Kidney glomerular epithelial cell (primary cell): ENCODE measurements at regions not wholly inside any gene's neighbourhood (a gene's known extent, or its start where the extent isn't known, plus 50 kb on each side); places are given as distances from the start of the nearest gene placed in this dataset.

ENCODE experiments used
- DNase-seq: peaks from one replicate; lab custom pipeline; 2025; lab: John Stamatoyannopoulos, UW

GRCh38 chr13:104002216-104002615 is 936.0 kb upstream of the SLC10A2 start:
- no peak for DNase-seq

- DNase-seq = no peak
Measured at GRCh38 chr13:104001766-104002165, 935.5 kb upstream of the SLC10A2 start.

GRCh38 chr13:103996733-103997132 is 930.5 kb upstream of the SLC10A2 start:
- DNase-seq = no peak

- DNase-seq = no peak
Measured at GRCh38 chr13:103983948-103984347, 917.7 kb upstream of the SLC10A2 start.

- peak; percentile 91 for DNase-seq
Measured at GRCh38 chr13:103976371-103976770, 910.2 kb upstream of the SLC10A2 start.

- DNase-seq = no peak
Measured at GRCh38 chr13:103973740-103974139, 907.5 kb upstream of the SLC10A2 start.

- no peak for DNase-seq
Measured at GRCh38 chr13:103969520-103970050, 903.4 kb upstream of the SLC10A2 start.

GRCh38 chr13:103965506-103966243 is 899.5 kb upstream of the SLC10A2 start:
- DNase-seq = no peak

- no peak for DNase-seq
Measured at GRCh38 chr13:103961784-103962183, 895.6 kb upstream of the SLC10A2 start.

GRCh38 chr13:103961129-103961528 is 894.9 kb upstream of the SLC10A2 start:
- no peak for DNase-seq

- DNase-seq = no peak
Measured at GRCh38 chr13:103960001-103960400, 893.8 kb upstream of the SLC10A2 start.

- no peak for DNase-seq
Measured at GRCh38 chr13:103958691-103959090, 892.5 kb upstream of the SLC10A2 start.

- no peak for DNase-seq
Measured at GRCh38 chr13:103957939-103958338, 891.7 kb upstream of the SLC10A2 start.

- no peak for DNase-seq
Measured at GRCh38 chr13:103953859-103954258, 887.6 kb upstream of the SLC10A2 start.

- no peak for DNase-seq
Measured at GRCh38 chr13:103952183-103952582, 886.0 kb upstream of the SLC10A2 start.

- DNase-seq = no peak
Measured at GRCh38 chr13:103948426-103948825, 882.2 kb upstream of the SLC10A2 start.

- no peak for DNase-seq
Measured at GRCh38 chr13:103945836-103946235, 879.6 kb upstream of the SLC10A2 start.

GRCh38 chr13:103941506-103942140 is 875.4 kb upstream of the SLC10A2 start:
- no peak for DNase-seq

GRCh38 chr13:103935117-103935516 is 868.9 kb upstream of the SLC10A2 start:
- DNase-seq = no peak

GRCh38 chr13:103931885-103932284 is 865.7 kb upstream of the SLC10A2 start:
- DNase-seq = peak; percentile 88

- peak; percentile 72 for DNase-seq
Measured at GRCh38 chr13:103931331-103931845, 865.2 kb upstream of the SLC10A2 start.

GRCh38 chr13:103926118-103926517 is 859.9 kb upstream of the SLC10A2 start:
- DNase-seq = no peak

- DNase-seq = no peak
Measured at GRCh38 chr13:103908911-103909310, 842.7 kb upstream of the SLC10A2 start.
